ENCODE measurements at regions not wholly inside any gene's neighbourhood (a gene's known extent, or its start where the extent isn't known, plus 50 kb on each side); places are given as distances from the start of the nearest gene placed in this dataset.

- Histone ChIP-seq H3K79me2 (ENCODE audit: insufficient read depth, low read length) (no peaks in the 10 kb centered on the region), H3K27me3 (ENCODE audit: insufficient read depth, low read length, poor library complexity, severe bottlenecking) (peaks cover 4% of the 10 kb centered on the region), H3K4me2 (ENCODE audit: low read depth, low read length, poor library complexity, severe bottlenecking) (no peak overlapping the region), H3K36me3 (ENCODE audit: insufficient read depth, low read length) (no peaks in the 10 kb centered on the region), H3K9me2 (replicated peaks; ENCODE audit: low read depth, low read length) (no peaks in the 10 kb centered on the region), H3K9ac (ENCODE audit: low read depth, low read length, poor library complexity, severe bottlenecking) (no peak overlapping the region), H4K20me1 (ENCODE audit: insufficient read depth, low read length, poor library complexity, severe bottlenecking) (no peaks in the 10 kb centered on the region), H3K4me3 (ENCODE audit: low read length, poor library complexity, severe bottlenecking) (no peak overlapping the region), H2AFZ (ENCODE audit: low read length) (no peak overlapping the region), H3K9me3 (ENCODE audit: insufficient read depth, low read depth, low read length) (peaks cover 1% of the 10 kb centered on the region; the same call in 1 of the 2 replicates), H3K4me1 (ENCODE audit: insufficient read depth, low read length, poor library complexity, severe bottlenecking) (peaks cover 3% of the 10 kb centered on the region), H3F3A (ENCODE audit: low read depth) (no peaks in the 10 kb centered on the region)
- TF ChIP-seq EZH2phosphoT487 (IDR thresholded peaks at IDR 0.05; ENCODE audit: borderline replicate concordance): no peak
- TF ChIP-seq, protein P1, sequence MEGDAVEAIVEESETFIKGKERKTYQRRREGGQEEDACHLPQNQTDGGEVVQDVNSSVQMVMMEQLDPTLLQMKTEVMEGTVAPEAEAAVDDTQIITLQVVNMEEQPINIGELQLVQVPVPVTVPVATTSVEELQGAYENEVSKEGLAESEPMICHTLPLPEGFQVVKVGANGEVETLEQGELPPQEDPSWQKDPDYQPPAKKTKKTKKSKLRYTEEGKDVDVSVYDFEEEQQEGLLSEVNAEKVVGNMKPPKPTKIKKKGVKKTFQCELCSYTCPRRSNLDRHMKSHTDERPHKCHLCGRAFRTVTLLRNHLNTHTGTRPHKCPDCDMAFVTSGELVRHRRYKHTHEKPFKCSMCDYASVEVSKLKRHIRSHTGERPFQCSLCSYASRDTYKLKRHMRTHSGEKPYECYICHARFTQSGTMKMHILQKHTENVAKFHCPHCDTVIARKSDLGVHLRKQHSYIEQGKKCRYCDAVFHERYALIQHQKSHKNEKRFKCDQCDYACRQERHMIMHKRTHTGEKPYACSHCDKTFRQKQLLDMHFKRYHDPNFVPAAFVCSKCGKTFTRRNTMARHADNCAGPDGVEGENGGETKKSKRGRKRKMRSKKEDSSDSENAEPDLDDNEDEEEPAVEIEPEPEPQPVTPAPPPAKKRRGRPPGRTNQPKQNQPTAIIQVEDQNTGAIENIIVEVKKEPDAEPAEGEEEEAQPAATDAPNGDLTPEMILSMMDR (conservative IDR thresholded peaks at IDR 0.05; ENCODE audit: low read length): no peak
These were observed 196.0 kb upstream of the SLC39A10 start for GRCh38 chr2:195461010-195461409.

DNA sequence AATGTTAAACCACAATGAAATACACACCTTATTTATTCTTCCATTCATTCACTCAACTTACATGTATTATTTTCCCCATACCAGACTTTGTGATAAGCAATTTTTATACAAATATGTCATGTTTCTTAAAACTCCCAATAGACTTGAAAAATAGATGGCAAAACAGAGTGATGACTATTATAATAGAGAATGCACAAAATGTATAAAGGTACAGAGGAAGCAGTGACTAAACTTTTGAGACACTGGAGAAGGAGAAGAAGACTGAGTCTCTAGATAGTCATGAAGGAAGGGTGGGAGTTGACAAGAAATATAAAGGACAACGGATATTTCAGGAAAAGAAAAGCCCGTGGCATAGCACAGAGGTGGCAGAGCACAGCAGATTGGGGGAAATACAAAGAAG, 198.1 kb upstream of the SLC39A10 start:
- no peaks in the 10 kb centered on the region for H3K79me2 ChIP-seq (ENCODE audit: insufficient read depth, low read length)
- no peak overlapping the region for H3K9ac ChIP-seq (ENCODE audit: low read depth, low read length, poor library complexity, severe bottlenecking)
- TF ChIP-seq EZH2phosphoT487 (IDR thresholded peaks at IDR 0.05; ENCODE audit: borderline replicate concordance): no peak
- TF ChIP-seq, protein P1 (conservative IDR thresholded peaks at IDR 0.05; ENCODE audit: low read length): no peak
- H3K4me1 ChIP-seq (ENCODE audit: insufficient read depth, low read length, poor library complexity, severe bottlenecking): peaks cover 6% of the 10 kb centered on the region
- H3K4me2 ChIP-seq (ENCODE audit: low read depth, low read length, poor library complexity, severe bottlenecking): no peak overlapping the region
- no peak overlapping the region for H3K4me3 ChIP-seq (ENCODE audit: low read length, poor library complexity, severe bottlenecking)
- H3K27me3 ChIP-seq (ENCODE audit: insufficient read depth, low read length, poor library complexity, severe bottlenecking): peaks cover 4% of the 10 kb centered on the region
- H3K36me3 ChIP-seq (ENCODE audit: insufficient read depth, low read length): no peaks in the 10 kb centered on the region
- no peaks in the 10 kb centered on the region for H3F3A ChIP-seq (ENCODE audit: low read depth)
- H3K9me2 ChIP-seq (replicated peaks; ENCODE audit: low read depth, low read length): no peaks in the 10 kb centered on the region
- no peaks in the 10 kb centered on the region for H4K20me1 ChIP-seq (ENCODE audit: insufficient read depth, low read length, poor library complexity, severe bottlenecking)
- no peak overlapping the region for H2AFZ ChIP-seq (ENCODE audit: low read length)
- H3K9me3 ChIP-seq (ENCODE audit: insufficient read depth, low read depth, low read length): no peaks in the 10 kb centered on the region

GRCh38 chr2:195457873-195458272, 199.2 kb upstream of the SLC39A10 start:
- no peaks in the 10 kb centered on the region for H3F3A ChIP-seq (ENCODE audit: low read depth)
- no peaks in the 10 kb centered on the region for H3K9me2 ChIP-seq (replicated peaks; ENCODE audit: low read depth, low read length)
- no peaks in the 10 kb centered on the region for H3K36me3 ChIP-seq (ENCODE audit: insufficient read depth, low read length)
- H4K20me1 ChIP-seq (ENCODE audit: insufficient read depth, low read length, poor library complexity, severe bottlenecking): no peaks in the 10 kb centered on the region
- peaks cover 7% of the 10 kb centered on the region for H3K4me1 ChIP-seq (ENCODE audit: insufficient read depth, low read length, poor library complexity, severe bottlenecking)
- H3K79me2 ChIP-seq (ENCODE audit: insufficient read depth, low read length): no peaks in the 10 kb centered on the region
- H3K27me3 ChIP-seq (ENCODE audit: insufficient read depth, low read length, poor library complexity, severe bottlenecking): peaks cover 4% of the 10 kb centered on the region
- no peak overlapping the region for H3K4me3 ChIP-seq (ENCODE audit: low read length, poor library complexity, severe bottlenecking)
- no peak overlapping the region for H3K9ac ChIP-seq (ENCODE audit: low read depth, low read length, poor library complexity, severe bottlenecking)
- no peaks in the 10 kb centered on the region for H3K9me3 ChIP-seq (ENCODE audit: insufficient read depth, low read depth, low read length)
- peak overlapping the region; percentile 58 for H2AFZ ChIP-seq (ENCODE audit: low read length)
- no peak overlapping the region for H3K4me2 ChIP-seq (ENCODE audit: low read depth, low read length, poor library complexity, severe bottlenecking)
- TF ChIP-seq, protein P1 (conservative IDR thresholded peaks at IDR 0.05; ENCODE audit: low read length): no peak
- TF ChIP-seq EZH2phosphoT487 (IDR thresholded peaks at IDR 0.05; ENCODE audit: borderline replicate concordance): no peak
